Memory B cell (primary cell): ENCODE measurements at regions not wholly inside any gene's neighbourhood (a gene's known extent, or its start where the extent isn't known, plus 50 kb on each side); places are given as distances from the start of the nearest gene placed in this dataset.

Experiments
- ATAC-seq: fragments of 150-1000 bp; cut with Tn5 transposase; 2 replicates; pipeline ENCODE4 v1.10.0; 2021; ENCODE audit warnings: low read depth, mild to moderate bottlenecking, moderate library complexity
- DNase-seq, 2 donors: peaks; one replicate each; pipeline ENCODE4 v3.0.0; 2022; ENCODE audit warnings: low spot score in 2 of 2
- H3K27ac Mint-ChIP-seq: one replicate; pipeline ENCODE4 v1.8.0; 2022; ENCODE audit warnings: mild to moderate bottlenecking, moderate library complexity, mixed read lengths
- H3K27me3 Mint-ChIP-seq: one replicate; pipeline ENCODE4 v1.8.0; 2022; ENCODE audit warnings: mixed read lengths
- H3K36me3 Mint-ChIP-seq: one replicate; pipeline ENCODE4 v1.8.0; 2022; ENCODE audit warnings: mild to moderate bottlenecking, mixed read lengths
- H3K4me1 Mint-ChIP-seq: one replicate; pipeline ENCODE4 v1.8.0; 2022; ENCODE audit warnings: mixed read lengths
- H3K4me3 Mint-ChIP-seq: one replicate; pipeline ENCODE4 v1.8.0; 2022; ENCODE audit warnings: mild to moderate bottlenecking, moderate library complexity, mixed read lengths
- H3K9me3 Mint-ChIP-seq: one replicate; pipeline ENCODE4 v1.8.0; 2022; ENCODE audit warnings: mixed read lengths

GRCh38 chr16:73213732-73214455 is 166.0 kb upstream of the ZFHX3 start:
- Mint-ChIP-seq H3K27ac (no peak overlapping the region), H3K4me1 (no peaks in the 10 kb centered on the region), H3K36me3 (no peaks in the 10 kb centered on the region), H3K4me3 (no peak overlapping the region), H3K27me3 (peaks cover 4% of the 10 kb centered on the region), H3K9me3 (peaks cover 2% of the 10 kb centered on the region)
- ATAC-seq (no peak), DNase-seq (no peak)

- Mint-ChIP-seq H3K4me1 (no peaks in the 10 kb centered on the region), H3K9me3 (no peaks in the 10 kb centered on the region), H3K27ac (no peak overlapping the region), H3K27me3 (peaks cover 2% of the 10 kb centered on the region), H3K36me3 (no peaks in the 10 kb centered on the region), H3K4me3 (no peak overlapping the region)
- DNase-seq (no peak), ATAC-seq (no peak)
These were observed 164.5 kb upstream of the ZFHX3 start for GRCh38 chr16:73212431-73212830.

GRCh38 chr16:73210686-73211085 is 162.8 kb upstream of the ZFHX3 start:
- no peak for ATAC-seq
- Mint-ChIP-seq H3K4me3 (no peak overlapping the region), H3K9me3 (no peaks in the 10 kb centered on the region)

GRCh38 chr16:73210084-73210483 is 162.2 kb upstream of the ZFHX3 start:
- no peak overlapping the region for H3K4me3 Mint-ChIP-seq
- no peaks in the 10 kb centered on the region for H3K9me3 Mint-ChIP-seq
- H3K27me3 Mint-ChIP-seq: peaks cover 2% of the 10 kb centered on the region
- no peaks in the 10 kb centered on the region for H3K4me1 Mint-ChIP-seq
- H3K27ac Mint-ChIP-seq: no peak overlapping the region
- ATAC-seq: no peak
- no peaks in the 10 kb centered on the region for H3K36me3 Mint-ChIP-seq
- no peak for DNase-seq

More at GRCh38 chr16:73210686-73211085, 162.8 kb upstream of the ZFHX3 start:
- no peak for DNase-seq
- Mint-ChIP-seq H3K36me3 (no peaks in the 10 kb centered on the region), H3K27ac (no peak overlapping the region), H3K27me3 (peaks cover 2% of the 10 kb centered on the region), H3K4me1 (no peaks in the 10 kb centered on the region)

- DNase-seq (no peak), ATAC-seq (no peak)
- H3K36me3 Mint-ChIP-seq: no peaks in the 10 kb centered on the region
- H3K4me1 Mint-ChIP-seq: no peaks in the 10 kb centered on the region
- no peak overlapping the region for H3K27ac Mint-ChIP-seq
- H3K4me3 Mint-ChIP-seq: no peak overlapping the region
- H3K27me3 Mint-ChIP-seq: no peaks in the 10 kb centered on the region
- H3K9me3 Mint-ChIP-seq: no peaks in the 10 kb centered on the region
These were observed 161.3 kb upstream of the ZFHX3 start for GRCh38 chr16:73209190-73209589.

GRCh38 chr16:73206151-73206707 is 158.3 kb upstream of the ZFHX3 start:
- H3K4me3 Mint-ChIP-seq: no peak overlapping the region
- DNase-seq: no peak
- no peaks in the 10 kb centered on the region for H3K36me3 Mint-ChIP-seq
- ATAC-seq: no peak
- H3K27ac Mint-ChIP-seq: no peak overlapping the region
- no peaks in the 10 kb centered on the region for H3K4me1 Mint-ChIP-seq
- H3K27me3 Mint-ChIP-seq: peaks cover 3% of the 10 kb centered on the region
- H3K9me3 Mint-ChIP-seq: no peaks in the 10 kb centered on the region

GRCh38 chr16:73205153-73205886 is 157.4 kb upstream of the ZFHX3 start:
- peaks cover 3% of the 10 kb centered on the region for H3K27me3 Mint-ChIP-seq
- no peak overlapping the region for H3K4me3 Mint-ChIP-seq
- H3K27ac Mint-ChIP-seq: no peak overlapping the region
- H3K9me3 Mint-ChIP-seq: no peaks in the 10 kb centered on the region
- DNase-seq (no peak), ATAC-seq (no peak)
- H3K36me3 Mint-ChIP-seq: no peaks in the 10 kb centered on the region
- H3K4me1 Mint-ChIP-seq: no peaks in the 10 kb centered on the region

- Mint-ChIP-seq H3K4me3 (no peak overlapping the region), H3K9me3 (no peaks in the 10 kb centered on the region), H3K27ac (no peak overlapping the region), H3K36me3 (no peaks in the 10 kb centered on the region), H3K4me1 (no peaks in the 10 kb centered on the region), H3K27me3 (peaks cover 3% of the 10 kb centered on the region)
- DNase-seq: no peak
- no peak for ATAC-seq
These were observed 156.6 kb upstream of the ZFHX3 start for GRCh38 chr16:73204359-73205152.

GRCh38 chr16:73202161-73202729 is 154.3 kb upstream of the ZFHX3 start:
- Mint-ChIP-seq H3K27ac (no peak overlapping the region), H3K27me3 (peaks cover 3% of the 10 kb centered on the region), H3K4me3 (no peak overlapping the region), H3K9me3 (no peaks in the 10 kb centered on the region), H3K4me1 (no peaks in the 10 kb centered on the region), H3K36me3 (no peaks in the 10 kb centered on the region)
- DNase-seq: no peak
- no peak for ATAC-seq

- no peak overlapping the region for H3K27ac Mint-ChIP-seq
- no peaks in the 10 kb centered on the region for H3K9me3 Mint-ChIP-seq
- DNase-seq (no peak), ATAC-seq (no peak)
- H3K36me3 Mint-ChIP-seq: no peaks in the 10 kb centered on the region
- H3K4me3 Mint-ChIP-seq: no peak overlapping the region
- H3K4me1 Mint-ChIP-seq: no peaks in the 10 kb centered on the region
- peaks cover 4% of the 10 kb centered on the region for H3K27me3 Mint-ChIP-seq
These were observed 151.3 kb upstream of the ZFHX3 start for GRCh38 chr16:73199214-73199613.

- ATAC-seq: no peak
- H3K4me3 Mint-ChIP-seq: no peak overlapping the region
- no peak overlapping the region for H3K27ac Mint-ChIP-seq
- DNase-seq: no peak
- H3K36me3 Mint-ChIP-seq: no peaks in the 10 kb centered on the region
- no peaks in the 10 kb centered on the region for H3K4me1 Mint-ChIP-seq
- peaks cover 4% of the 10 kb centered on the region for H3K27me3 Mint-ChIP-seq
- no peaks in the 10 kb centered on the region for H3K9me3 Mint-ChIP-seq
These were observed 150.6 kb upstream of the ZFHX3 start for GRCh38 chr16:73198481-73198880.

GRCh38 chr16:73197598-73197997 is 149.7 kb upstream of the ZFHX3 start:
- Mint-ChIP-seq H3K4me3 (no peak overlapping the region), H3K36me3 (no peaks in the 10 kb centered on the region), H3K9me3 (no peaks in the 10 kb centered on the region), H3K27me3 (peaks cover 5% of the 10 kb centered on the region), H3K27ac (no peak overlapping the region), H3K4me1 (no peaks in the 10 kb centered on the region)
- DNase-seq (no peak), ATAC-seq (no peak)

- Mint-ChIP-seq H3K4me3 (no peak overlapping the region), H3K27me3 (peaks cover 5% of the 10 kb centered on the region)
- peak; percentile 43 for ATAC-seq
These were observed 148.7 kb upstream of the ZFHX3 start for GRCh38 chr16:73196670-73197069.

GRCh38 chr16:73193464-73193863 is 145.5 kb upstream of the ZFHX3 start:
- H3K36me3 Mint-ChIP-seq: no peaks in the 10 kb centered on the region
- no peak overlapping the region for H3K27ac Mint-ChIP-seq
- DNase-seq (no peak), ATAC-seq (no peak)
- no peaks in the 10 kb centered on the region for H3K9me3 Mint-ChIP-seq
- peaks cover 10% of the 10 kb centered on the region for H3K27me3 Mint-ChIP-seq
- H3K4me1 Mint-ChIP-seq: no peaks in the 10 kb centered on the region
- H3K4me3 Mint-ChIP-seq: no peak overlapping the region

More at GRCh38 chr16:73196670-73197069, 148.7 kb upstream of the ZFHX3 start:
- no peak overlapping the region for H3K27ac Mint-ChIP-seq
- no peaks in the 10 kb centered on the region for H3K9me3 Mint-ChIP-seq
- H3K4me1 Mint-ChIP-seq: no peaks in the 10 kb centered on the region
- H3K36me3 Mint-ChIP-seq: no peaks in the 10 kb centered on the region
- DNase-seq: peak; percentile 21 to 28
